IPS-18a (cell line): ENCODE measurements at regions not wholly inside any gene's neighbourhood (a gene's known extent, or its start where the extent isn't known, plus 50 kb on each side); places are given as distances from the start of the nearest gene placed in this dataset.

Experiments used
- H3K27ac ChIP-seq: one replicate; pipeline ENCODE4 v1.5.1; 2013; ENCODE audit warnings: low read length
- H3K27me3 ChIP-seq: one replicate; pipeline ENCODE4 v1.6.1; 2013; ENCODE audit warnings: mild to moderate bottlenecking, low read length; ENCODE audit not compliant: control insufficient read depth, insufficient read depth
- H3K36me3 ChIP-seq: one replicate; pipeline ENCODE4 v1.6.1; 2013; ENCODE audit warnings: low read depth, low read length; ENCODE audit not compliant: control insufficient read depth
- H3K4me1 ChIP-seq: one replicate; pipeline ENCODE4 v1.6.1; 2013; ENCODE audit warnings: low read depth, low read length; ENCODE audit not compliant: control insufficient read depth
- H3K4me3 ChIP-seq: one replicate; pipeline ENCODE4 v1.5.1; 2013; ENCODE audit warnings: low read length
- H3K9ac ChIP-seq: one replicate; pipeline ENCODE4 v1.6.1; 2013; ENCODE audit warnings: mild to moderate bottlenecking, low read length, moderate library complexity
- H3K9me3 ChIP-seq: one replicate; pipeline ENCODE4 v1.6.1; 2013; ENCODE audit warnings: low read depth, low read length; ENCODE audit not compliant: control insufficient read depth

DNA sequence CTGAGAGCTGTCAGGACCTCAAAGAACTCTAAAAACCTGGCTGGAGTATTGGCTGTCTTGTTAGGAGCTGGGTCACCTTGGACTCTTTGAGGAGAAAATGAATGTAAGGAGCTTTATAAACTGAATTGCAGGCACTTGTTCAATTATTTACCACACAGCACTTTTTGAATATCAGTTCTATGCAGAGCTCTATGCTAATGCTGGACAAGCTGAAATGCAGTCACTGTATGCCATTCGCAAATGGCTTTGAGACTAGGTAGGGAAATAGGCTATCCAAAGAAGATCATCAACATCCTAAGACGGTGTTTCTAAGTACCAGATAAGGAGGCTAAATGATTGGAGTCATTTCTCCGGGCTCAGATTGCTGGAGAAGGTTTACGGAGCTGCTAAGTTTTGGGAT is 333.5 kb downstream of the SIPA1L2 start:
- Histone ChIP-seq H3K9ac (no peak overlapping the region), H3K36me3 (no peaks in the 10 kb centered on the region), H3K4me3 (no peak overlapping the region), H3K27me3 (no peaks in the 10 kb centered on the region), H3K4me1 (no peaks in the 10 kb centered on the region), H3K27ac (no peak overlapping the region), H3K9me3 (no peaks in the 10 kb centered on the region)

DNA sequence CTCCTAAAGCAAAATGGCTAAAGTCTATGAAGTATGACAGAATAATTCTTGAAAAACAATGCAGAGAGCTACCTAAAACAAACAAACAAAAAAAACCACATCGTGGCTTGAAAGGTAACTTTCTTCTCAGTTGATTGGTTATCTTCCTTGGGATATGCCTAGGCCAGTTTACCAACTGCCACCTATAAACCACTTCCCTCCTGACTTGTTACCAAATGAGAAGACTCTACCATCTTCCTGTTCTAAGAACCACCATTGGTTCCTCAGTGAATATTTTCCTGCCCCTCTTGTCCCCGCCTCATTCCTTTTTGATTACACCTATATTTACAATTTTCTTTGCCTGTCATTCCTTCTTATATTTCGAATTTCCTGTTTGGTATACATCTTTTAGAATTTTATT is 336.6 kb downstream of the SIPA1L2 start:
- Histone ChIP-seq H3K4me3 (no peak overlapping the region), H3K9me3 (no peaks in the 10 kb centered on the region), H3K9ac (no peak overlapping the region), H3K4me1 (no peaks in the 10 kb centered on the region), H3K27me3 (no peaks in the 10 kb centered on the region), H3K27ac (no peak overlapping the region), H3K36me3 (no peaks in the 10 kb centered on the region)

DNA sequence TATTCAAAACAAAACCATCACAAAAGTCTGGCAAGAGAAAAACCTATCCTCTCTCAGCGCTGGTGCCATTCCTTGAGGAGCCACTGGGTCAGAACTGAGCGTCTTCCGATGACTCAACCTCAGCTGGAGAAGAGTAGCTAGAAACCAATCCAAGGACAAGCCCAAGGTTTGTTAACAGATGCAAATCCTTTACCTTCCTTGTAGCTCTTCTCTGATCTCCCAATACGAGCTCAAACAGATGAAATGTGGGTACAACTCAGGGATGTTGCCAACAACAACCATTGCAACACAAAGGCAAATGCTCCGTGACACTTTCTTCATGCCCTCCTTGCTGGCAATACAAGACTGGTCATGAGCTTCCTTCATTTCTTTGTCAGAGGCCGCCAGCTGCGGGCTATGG is 337.1 kb downstream of the SIPA1L2 start:
- Histone ChIP-seq H3K4me3 (no peak overlapping the region), H3K27ac (no peak overlapping the region), H3K36me3 (no peaks in the 10 kb centered on the region), H3K9ac (no peak overlapping the region), H3K27me3 (no peaks in the 10 kb centered on the region), H3K9me3 (no peaks in the 10 kb centered on the region), H3K4me1 (no peaks in the 10 kb centered on the region)

DNA sequence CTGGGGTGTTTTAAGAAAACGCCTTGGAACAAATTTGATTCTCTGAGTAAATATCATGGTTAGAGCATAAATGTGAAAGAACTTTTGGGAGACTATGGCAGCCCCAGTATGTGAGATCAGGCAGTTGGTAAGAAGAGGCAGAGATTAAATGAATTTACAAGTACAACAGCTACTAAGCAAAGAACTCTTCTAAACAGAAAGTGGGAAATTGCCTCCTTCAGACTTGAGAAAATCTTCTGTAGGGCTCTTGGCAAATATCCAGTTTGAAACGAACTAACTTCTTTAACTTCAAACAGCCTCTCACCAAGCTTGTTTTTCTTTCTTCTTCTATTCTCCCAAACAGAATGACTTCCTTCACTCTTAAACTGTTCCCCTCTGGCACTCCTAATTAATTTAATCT is 337.7 kb downstream of the SIPA1L2 start:
- H3K9ac ChIP-seq: no peak overlapping the region
- no peak overlapping the region for H3K4me3 ChIP-seq
- no peaks in the 10 kb centered on the region for H3K4me1 ChIP-seq
- H3K9me3 ChIP-seq: no peaks in the 10 kb centered on the region
- no peak overlapping the region for H3K27ac ChIP-seq
- H3K27me3 ChIP-seq: no peaks in the 10 kb centered on the region
- H3K36me3 ChIP-seq: no peaks in the 10 kb centered on the region

DNA sequence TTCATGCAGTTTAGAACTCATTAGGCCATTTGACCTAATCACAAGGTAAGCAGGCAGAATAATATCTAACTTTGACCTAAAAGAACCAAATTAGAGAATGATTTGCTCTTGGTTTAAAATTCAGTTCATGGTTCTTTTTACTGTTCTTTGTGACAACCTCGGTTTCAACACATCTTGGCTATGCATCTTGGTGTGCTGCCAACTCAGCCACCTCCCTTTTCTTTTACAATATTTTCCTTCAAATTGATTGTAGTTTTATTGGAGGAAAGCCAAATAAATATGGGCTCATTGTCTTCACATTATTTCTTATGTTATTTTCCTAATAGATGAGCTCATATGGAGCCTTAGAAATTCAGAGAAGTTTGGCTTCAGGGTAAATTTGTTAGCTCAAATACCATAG is 338.3 kb downstream of the SIPA1L2 start:
- no peak overlapping the region for H3K27ac ChIP-seq
- no peaks in the 10 kb centered on the region for H3K36me3 ChIP-seq
- H3K27me3 ChIP-seq: no peaks in the 10 kb centered on the region
- no peaks in the 10 kb centered on the region for H3K4me1 ChIP-seq
- no peak overlapping the region for H3K9ac ChIP-seq
- no peak overlapping the region for H3K4me3 ChIP-seq
- H3K9me3 ChIP-seq: no peaks in the 10 kb centered on the region

DNA sequence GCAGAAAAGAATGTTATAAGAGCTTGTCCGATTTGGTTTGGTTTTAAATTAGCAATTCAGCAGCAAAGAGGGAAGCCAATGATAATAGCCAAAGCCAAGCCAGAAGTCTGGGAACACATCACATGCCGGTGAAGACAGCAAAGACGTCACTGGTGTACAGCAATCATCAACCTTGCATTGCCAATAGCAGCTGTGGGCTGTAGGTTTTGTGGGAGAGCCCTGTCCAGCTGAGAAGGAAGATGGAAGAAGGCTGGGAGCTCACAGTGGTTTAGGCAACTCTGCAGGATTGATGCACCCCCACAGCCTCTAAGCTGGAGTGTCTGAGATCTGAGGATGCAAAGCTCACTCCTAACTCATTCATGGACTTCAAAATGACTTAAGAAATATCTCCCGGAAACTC is 338.7 kb downstream of the SIPA1L2 start:
- Histone ChIP-seq H3K27me3 (no peaks in the 10 kb centered on the region), H3K36me3 (no peaks in the 10 kb centered on the region), H3K4me3 (no peak overlapping the region), H3K4me1 (no peaks in the 10 kb centered on the region), H3K27ac (no peak overlapping the region), H3K9me3 (no peaks in the 10 kb centered on the region), H3K9ac (no peak overlapping the region)

DNA sequence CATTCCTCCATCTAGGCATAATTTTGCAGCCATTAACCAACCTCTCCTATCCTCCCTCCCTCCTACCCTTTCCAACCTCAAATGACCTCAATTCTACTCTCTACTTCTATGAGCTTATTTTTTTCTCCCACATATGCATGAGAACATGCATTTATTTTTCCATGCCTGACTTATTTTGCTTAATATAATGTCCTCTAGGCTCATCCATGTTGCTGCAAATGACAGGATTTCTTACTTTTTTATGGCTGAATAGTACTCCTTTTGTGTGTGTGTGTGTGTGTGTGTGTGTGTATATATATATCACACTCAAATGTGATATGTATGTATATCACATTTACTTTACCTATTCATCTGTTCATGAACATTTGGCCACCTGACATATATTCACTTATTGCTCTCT is 339.4 kb downstream of the SIPA1L2 start:
- no peaks in the 10 kb centered on the region for H3K27me3 ChIP-seq
- no peak overlapping the region for H3K4me3 ChIP-seq
- no peaks in the 10 kb centered on the region for H3K4me1 ChIP-seq
- H3K27ac ChIP-seq: no peak overlapping the region
- H3K9ac ChIP-seq: no peak overlapping the region
- H3K9me3 ChIP-seq: no peaks in the 10 kb centered on the region
- no peaks in the 10 kb centered on the region for H3K36me3 ChIP-seq

DNA sequence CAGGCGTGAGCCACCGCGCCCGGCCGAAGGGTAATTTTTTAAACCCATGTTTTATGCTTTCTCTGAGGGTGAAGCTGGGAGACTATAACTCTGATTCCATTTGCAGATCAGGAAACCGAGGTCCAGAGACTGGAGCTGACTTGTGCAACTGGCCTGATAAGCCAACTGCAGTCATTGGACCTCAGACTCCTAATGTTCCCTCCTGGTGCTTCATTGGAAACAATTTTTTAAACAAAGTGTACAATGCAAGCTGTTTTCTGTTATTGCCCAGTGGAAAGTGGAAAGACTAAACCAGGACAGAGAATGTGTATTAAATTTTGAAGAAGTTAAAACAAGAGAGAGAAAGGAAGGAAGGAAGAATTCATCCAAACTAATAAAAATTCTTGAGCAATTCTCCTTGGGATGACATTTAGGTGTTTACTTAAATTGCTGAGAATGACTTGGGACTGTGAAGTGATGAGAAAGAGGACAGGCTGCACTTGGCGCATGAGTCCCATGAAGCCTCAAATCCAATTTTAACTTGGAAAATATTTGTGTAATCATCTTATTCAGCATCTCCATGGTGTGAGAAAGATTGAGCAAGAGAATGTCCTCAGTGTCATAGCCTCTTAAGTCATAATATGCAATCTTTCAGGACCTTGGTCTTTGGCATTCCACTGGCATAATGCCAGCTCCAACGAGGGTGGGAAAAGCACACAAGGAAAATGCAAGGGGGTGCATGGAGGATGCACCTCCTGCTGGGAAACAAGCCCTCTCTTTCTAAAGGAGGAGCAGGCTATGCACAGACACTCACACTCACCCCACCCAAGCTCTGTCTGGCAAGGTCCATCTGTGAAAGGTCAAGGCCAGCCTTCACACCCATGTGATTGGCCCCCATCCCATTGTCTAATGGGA is 342.0 kb downstream of the SIPA1L2 start:
- Histone ChIP-seq H3K9me3 (no peaks in the 10 kb centered on the region), H3K27ac (no peak overlapping the region), H3K4me1 (no peaks in the 10 kb centered on the region), H3K27me3 (no peaks in the 10 kb centered on the region), H3K9ac (no peak overlapping the region), H3K4me3 (no peak overlapping the region), H3K36me3 (no peaks in the 10 kb centered on the region)

DNA sequence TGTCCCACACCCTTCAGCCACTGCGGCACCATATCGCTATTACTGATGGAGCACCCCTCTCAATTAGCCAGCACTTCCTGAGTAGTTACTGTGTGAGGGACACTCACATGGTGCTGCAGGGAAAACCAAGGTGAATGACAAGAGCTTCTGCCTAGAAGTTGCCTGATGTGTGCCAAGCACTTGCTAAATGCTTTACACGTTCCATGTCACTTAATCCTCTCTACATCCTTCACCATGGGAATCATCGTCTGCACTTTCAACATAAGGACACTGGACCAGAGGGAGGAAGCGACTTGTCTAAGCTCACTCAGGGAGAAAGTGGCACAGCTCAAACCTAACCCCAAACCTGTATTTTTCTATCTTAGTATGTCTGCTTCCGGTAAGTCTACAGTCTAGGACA is 344.8 kb downstream of the SIPA1L2 start:
- H3K9me3 ChIP-seq: no peaks in the 10 kb centered on the region
- H3K4me3 ChIP-seq: no peak overlapping the region
- no peaks in the 10 kb centered on the region for H3K36me3 ChIP-seq
- H3K27me3 ChIP-seq: no peaks in the 10 kb centered on the region
- no peak overlapping the region for H3K27ac ChIP-seq
- H3K4me1 ChIP-seq: peaks cover 21% of the 10 kb centered on the region
- no peak overlapping the region for H3K9ac ChIP-seq

DNA sequence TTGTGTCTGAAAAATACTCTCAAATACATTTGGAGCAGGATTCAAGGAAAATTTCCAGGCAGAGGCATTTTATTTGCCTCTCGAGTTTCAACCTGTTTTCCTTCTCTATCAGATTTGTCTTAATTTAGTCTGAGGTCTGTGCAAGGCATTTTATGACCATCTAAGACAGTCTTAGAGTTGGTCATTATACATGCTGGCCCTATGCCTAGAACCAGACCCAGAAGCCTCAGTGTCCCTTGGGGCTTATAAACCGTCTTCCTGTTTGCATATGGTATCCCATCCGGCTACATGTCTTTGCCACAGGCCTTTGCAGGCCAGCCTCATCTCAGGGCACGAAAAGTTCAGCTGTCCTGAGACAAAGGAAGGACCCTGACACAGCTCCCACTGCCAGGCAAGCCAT is 346.1 kb downstream of the SIPA1L2 start:
- Histone ChIP-seq H3K27me3 (no peaks in the 10 kb centered on the region), H3K27ac (no peak overlapping the region), H3K4me3 (no peak overlapping the region), H3K36me3 (no peaks in the 10 kb centered on the region), H3K9me3 (no peaks in the 10 kb centered on the region), H3K9ac (no peak overlapping the region), H3K4me1 (peaks cover 34% of the 10 kb centered on the region)

DNA sequence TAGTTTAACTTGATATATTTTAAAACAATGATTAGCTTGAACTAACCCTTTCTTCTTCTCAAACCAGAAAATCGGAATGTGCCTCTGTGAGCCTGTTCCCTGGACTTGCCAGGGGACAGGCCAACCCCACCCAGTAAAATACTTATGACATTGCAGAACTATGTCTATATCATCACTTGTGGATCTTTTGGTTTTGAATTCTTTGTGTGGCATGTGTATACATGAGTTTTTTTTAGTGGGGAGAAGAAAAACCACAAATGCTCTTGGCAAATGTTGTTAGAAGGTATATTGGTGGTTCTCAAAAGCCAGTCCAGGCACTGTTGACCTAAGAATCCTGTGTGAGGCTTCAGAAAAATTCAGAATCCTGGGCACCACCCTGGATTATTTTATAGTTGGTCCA is 347.4 kb downstream of the SIPA1L2 start:
- H3K4me3 ChIP-seq: no peak overlapping the region
- no peak overlapping the region for H3K9ac ChIP-seq
- no peaks in the 10 kb centered on the region for H3K27me3 ChIP-seq
- no peaks in the 10 kb centered on the region for H3K9me3 ChIP-seq
- H3K27ac ChIP-seq: no peak overlapping the region
- peaks cover 39% of the 10 kb centered on the region for H3K4me1 ChIP-seq
- no peaks in the 10 kb centered on the region for H3K36me3 ChIP-seq

DNA sequence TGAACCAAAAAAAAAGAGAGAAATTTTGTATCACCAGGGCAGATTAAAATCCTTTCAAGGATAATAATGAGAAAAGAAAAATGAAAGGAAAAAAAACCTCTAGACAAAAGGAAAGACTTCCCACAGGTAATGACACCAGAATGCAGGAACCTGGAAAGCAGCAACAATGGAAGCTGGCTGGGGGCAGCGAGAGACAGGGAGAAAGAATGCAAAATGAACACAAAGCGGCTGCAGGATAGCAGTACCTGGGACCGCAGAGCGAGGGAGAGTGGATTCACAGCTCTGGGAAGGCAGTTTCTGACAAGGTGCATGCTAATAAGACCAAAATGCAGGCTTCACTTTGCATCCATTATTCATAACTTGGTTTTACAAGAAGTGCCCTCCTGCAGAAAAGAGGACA is 349.0 kb downstream of the SIPA1L2 start:
- no peak overlapping the region for H3K27ac ChIP-seq
- peak overlapping the region; percentile 2 for H3K9ac ChIP-seq
- H3K27me3 ChIP-seq: no peaks in the 10 kb centered on the region
- peak overlapping the region; percentile 4 for H3K4me3 ChIP-seq
- no peaks in the 10 kb centered on the region for H3K36me3 ChIP-seq
- peaks cover 39% of the 10 kb centered on the region for H3K4me1 ChIP-seq
- no peaks in the 10 kb centered on the region for H3K9me3 ChIP-seq
